NCI-H510A treated with DMSO at 0.1 percent for 48 hours (cell line): ENCODE measurements at regions not wholly inside any gene's neighbourhood (a gene's known extent, or its start where the extent isn't known, plus 50 kb on each side); places are given as distances from the start of the nearest gene placed in this dataset.

Experiments used
- DNase-seq: peaks from one replicate; lab custom pipeline; 2025; lab: John Stamatoyannopoulos, UW

GRCh38 chr2:16278421-16279200, 338.3 kb downstream of the MYCN start:
- no peak for DNase-seq

- no peak for DNase-seq
These were observed 336.8 kb downstream of the MYCN start for GRCh38 chr2:16277117-16277516.

GRCh38 chr2:16275661-16276060, 335.3 kb downstream of the MYCN start:
- no peak for DNase-seq

DNA sequence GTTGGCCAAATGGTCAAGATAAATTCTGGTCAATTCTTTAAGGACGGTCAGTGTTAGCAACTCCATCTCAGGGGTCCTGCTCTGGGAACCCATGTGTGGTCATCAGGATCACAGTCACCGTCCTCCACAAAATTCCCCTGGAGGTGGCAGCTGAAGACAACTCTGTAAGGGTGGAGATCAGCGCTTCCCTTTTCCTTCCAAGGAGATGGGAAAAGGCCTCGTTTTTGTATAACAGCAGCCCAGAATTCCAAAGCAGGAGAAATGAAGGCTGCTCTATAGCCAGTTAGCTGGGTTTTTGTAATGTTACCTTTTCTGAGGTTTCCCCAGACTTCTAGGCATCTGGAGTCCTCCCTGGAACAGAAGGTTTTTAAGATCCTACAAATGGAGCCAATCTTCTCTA, 334.8 kb downstream of the MYCN start:
- DNase-seq, result no peak

DNA sequence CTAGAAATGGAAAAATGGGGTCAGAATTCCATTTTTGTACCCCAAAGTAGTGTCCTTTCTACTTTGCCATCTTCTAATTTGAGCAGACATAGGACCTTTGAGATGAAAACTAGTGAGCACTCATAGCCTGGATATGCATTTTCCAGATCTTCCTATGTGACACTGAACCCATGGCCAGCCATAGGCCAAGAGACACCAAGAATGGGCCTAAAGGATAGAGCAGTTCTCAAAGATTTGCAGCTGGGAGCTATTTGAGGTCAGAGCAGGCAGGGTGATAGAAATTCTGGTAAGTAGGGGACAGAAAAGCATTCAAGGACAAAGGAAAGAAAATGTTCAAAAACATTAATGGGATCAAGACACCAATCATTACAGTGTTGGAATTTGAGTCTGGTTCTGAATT, 332.8 kb downstream of the MYCN start:
- no peak for DNase-seq

DNA sequence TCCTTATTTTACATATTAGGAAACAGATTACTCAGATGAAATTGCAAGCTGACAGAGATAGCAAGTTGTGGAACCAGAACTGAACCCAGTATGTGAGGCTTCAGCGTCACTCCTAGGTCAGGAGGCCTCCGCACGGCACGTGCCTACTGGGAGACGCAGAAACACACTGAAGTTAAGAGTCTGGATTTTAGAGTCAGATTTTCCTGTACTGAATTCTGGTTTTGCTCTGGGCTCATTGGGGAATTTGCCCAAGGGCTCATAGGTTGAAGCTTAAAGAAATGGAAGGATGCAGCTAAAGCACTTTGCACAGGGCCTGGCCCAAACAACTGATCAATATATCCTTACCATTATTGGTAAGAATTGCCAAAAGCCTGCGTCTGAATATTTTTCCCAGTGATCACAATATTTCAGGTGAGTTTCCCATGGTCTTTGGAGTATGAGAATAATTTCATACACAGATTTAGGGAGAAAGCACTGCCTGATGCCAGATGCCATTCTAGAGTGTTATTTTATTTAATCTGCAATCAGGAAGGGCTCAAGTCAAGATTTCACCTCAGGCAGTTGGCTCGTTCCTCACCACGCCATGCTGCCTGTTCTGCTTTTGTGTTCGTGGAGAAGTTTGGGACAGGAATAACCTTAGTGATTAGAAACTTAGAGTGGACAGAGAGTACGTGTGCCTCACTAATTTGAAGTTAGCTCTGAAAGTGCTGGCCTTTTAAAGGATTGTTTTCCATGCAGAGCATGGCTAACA, 331.9 kb downstream of the MYCN start:
- no peak for DNase-seq

GRCh38 chr2:16271231-16271896, 331.0 kb downstream of the MYCN start:
- no peak for DNase-seq

- DNase-seq, result no peak
These were observed 330.1 kb downstream of the MYCN start for GRCh38 chr2:16270441-16270840.

GRCh38 chr2:16268301-16269000, 328.1 kb downstream of the MYCN start:
- no peak for DNase-seq

- DNase-seq, result no peak
These were observed 326.2 kb downstream of the MYCN start for GRCh38 chr2:16266571-16266970.

DNA sequence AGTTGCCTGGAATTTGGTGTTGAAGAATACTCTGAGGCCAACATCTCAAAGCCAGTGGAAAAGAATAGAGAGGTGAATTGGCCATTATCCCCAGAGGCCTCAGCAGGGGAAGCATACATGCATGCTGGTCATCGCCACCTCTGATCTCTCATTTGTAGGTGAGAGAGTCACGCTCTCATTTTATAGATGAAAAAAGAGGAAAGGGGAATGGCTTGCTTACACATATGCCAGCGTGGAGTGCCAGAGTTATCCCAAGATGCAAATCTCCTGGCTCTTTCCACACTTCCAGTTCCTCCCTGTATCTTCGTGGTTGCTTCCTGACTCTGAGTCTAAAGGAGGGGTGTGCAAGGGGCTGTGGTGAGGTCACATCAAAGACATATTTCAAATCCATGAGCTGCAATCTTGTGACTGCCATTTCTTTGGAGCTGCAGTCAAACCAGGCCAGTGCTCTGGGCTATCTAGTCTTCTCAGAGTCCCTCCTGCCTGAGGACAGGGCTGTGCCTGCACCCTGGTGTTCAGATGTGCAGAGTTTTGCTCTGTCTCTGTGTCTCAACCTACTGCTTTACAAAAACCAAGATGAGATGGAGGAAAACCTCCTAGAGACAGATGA, 324.7 kb downstream of the MYCN start:
- DNase-seq, result no peak

DNA sequence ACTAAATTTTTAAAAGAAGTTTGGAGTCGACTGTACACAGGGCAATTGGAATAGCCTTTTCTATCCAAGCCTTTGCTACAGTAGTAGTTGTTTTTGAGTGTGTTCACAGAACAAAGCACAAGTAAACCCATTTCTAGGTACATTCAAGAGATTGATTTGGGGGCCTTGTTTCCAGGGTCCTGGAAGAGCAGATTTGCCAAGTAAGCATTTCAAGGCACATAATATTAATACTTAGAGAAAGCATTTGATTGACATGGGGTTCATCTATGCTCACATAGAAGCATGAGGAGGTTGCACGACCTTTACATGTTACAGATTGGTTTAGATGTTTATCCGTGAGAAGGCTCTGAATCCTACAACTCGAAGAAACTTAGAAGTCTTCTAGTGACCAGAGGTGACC, 324.1 kb downstream of the MYCN start:
- DNase-seq, result no peak

DNA sequence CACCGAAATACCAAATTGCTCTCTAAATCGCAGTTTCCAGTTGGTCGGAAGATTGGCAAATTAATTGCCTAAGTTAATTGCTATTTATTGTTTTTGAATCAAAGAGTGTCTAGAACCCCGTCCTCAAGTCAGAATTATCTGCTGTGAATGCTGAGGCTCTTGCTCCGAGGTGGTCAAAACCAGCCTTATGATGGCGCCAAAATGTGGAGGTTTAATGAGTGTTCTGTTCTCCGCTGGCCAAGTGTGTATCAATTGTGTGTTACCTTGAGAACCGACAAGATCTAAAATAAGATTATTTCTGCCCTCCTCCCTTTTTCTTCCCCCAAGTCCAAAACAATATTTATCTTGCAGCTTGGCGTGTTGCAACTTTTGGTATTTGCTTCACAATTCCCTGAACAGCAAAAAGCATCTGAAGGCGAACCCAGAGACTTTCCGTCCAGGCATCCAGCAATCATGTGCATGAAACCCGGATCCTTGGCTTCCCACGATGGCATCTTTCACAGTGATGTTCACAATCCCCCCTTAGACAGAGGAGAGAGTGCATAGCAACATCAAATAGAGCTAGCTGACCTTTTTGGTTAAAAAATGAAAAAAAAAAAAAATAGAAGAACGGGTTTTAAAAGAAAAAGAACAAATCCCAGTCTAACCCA, 323.0 kb downstream of the MYCN start:
- DNase-seq, result no peak

DNA sequence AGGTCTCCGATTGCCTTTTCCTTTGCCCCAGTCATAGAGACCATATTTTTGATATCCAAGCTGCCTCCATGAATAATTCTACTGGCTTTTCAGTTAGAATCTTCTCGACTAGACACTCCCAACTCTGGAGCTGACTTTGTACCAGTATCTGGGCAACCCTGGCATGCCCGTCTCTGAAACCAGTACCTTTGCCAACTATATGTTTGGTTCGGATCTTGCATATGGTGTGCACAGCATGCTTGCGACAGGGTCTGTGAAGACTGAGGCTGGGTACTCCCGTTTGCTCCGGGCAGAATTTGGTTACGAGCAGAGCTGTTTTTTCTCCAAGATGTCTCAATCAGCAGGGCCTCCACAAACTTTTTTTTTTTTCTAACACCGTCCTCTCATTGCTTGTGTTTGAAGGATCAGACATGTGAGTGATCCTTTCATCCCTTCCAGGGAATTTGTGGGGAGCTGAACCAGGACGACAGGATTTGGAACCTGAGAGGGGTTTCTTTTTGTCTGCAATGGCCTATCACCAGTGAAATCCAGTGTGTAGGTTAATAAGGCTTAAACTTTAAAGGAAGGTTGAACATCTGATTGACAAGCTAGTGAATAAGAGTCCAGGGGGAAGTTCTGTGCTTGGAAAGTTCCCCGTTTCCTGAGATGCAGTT, 322.3 kb downstream of the MYCN start:
- no peak for DNase-seq

GRCh38 chr2:16261791-16262190, 321.4 kb downstream of the MYCN start:
- DNase-seq, result no peak

- no peak for DNase-seq
These were observed 320.7 kb downstream of the MYCN start for GRCh38 chr2:16261071-16261470.

- DNase-seq, result no peak
These were observed 319.9 kb downstream of the MYCN start for GRCh38 chr2:16260041-16260830.

DNA sequence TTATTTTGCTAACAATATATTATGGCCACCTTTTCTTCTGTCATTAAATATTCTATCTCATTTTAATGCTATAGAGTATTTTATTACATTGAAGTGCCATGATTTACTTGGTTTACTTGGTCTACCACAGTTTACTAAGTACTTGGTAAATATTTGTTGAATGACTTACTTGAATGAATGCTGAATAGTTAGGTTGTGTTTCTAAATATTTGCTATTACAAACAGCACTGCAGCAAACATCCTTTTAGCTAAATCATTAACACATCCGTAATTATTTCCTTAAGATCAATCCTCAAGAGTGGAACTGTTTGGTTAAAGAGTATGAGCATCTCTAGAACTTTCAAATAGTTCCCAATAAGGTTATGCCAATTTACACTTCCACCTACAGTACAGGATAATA, 318.7 kb downstream of the MYCN start:
- no peak for DNase-seq

DNA sequence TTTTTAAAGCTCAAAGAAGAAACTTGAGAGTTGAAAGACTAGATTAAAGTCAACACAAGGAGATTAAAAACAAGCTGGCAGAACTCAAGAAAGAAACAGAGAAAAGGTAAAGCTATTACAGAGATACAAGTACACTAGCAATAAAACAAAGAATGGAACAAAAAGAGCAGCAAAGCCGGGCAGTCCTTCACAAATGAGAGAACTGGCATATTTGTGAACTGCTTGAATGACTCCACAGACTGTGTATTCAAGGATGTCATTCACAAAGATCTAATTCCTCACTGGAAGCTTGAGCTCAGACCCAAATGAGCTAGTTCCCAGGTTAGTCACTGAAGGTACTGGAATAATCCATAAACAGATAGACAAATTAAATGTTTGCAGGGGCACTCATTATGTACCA, 318.0 kb downstream of the MYCN start:
- DNase-seq, result no peak
